Inflammatory macrophage treated with lipopolysaccharide for 1 hour (primary cell): ENCODE measurements at regions not wholly inside any gene's neighbourhood (a gene's known extent, or its start where the extent isn't known, plus 50 kb on each side); places are given as distances from the start of the nearest gene placed in this dataset.
"Not testable (repeated sequence)": the region's sequence is repeated elsewhere in the genome, so short reads cannot be mapped to it uniquely, and the experiment has no call there.

Experiments
- DNase-seq, 2 donors: peaks; one replicate each; pipeline ENCODE4 v3.0.0-alpha.2; 2020 to 2022

DNA sequence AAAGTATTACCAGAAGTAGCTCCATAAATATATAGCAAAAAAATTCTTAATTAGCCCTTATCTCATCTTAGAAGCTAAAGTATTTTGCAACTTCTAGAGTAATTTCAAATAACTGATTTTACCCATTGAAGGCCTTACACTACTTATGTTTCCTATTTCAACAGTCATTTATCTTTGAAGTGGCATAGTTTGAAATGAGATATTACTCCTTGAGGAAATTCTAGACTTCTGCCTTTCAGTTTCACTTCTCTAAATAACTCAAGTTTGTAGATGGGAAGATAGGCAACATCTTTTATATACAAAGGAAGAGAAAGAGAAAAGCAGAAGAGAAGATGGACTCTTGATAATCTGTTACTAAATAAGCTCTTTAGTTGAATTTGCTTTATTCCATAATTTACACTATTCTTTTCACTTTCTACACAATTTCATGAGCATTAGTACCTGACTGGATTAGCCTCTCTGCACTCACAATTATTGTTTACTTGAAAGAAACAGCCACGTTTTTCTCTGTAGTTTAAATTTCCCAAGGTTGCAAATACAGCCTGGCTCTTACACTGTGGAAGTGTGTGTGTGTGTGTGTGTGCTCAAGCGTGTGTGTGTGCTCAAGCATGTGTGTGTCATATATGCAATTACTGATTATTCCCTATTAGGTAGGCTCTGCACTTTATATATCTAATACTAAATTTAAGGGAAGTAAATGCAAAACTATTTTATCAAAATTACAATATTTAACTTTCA is 60.6 kb upstream of the EMB start:
- peak; percentile 84 to 93 for DNase-seq

- DNase-seq, result peak in 1 of 2 donors; percentile 31
These were observed 72.0 kb upstream of the EMB start for GRCh38 chr5:50513028-50513457.

- not testable (repeated sequence) for DNase-seq
These were observed 80.0 kb upstream of the EMB start for GRCh38 chr5:50521060-50521459.

DNA sequence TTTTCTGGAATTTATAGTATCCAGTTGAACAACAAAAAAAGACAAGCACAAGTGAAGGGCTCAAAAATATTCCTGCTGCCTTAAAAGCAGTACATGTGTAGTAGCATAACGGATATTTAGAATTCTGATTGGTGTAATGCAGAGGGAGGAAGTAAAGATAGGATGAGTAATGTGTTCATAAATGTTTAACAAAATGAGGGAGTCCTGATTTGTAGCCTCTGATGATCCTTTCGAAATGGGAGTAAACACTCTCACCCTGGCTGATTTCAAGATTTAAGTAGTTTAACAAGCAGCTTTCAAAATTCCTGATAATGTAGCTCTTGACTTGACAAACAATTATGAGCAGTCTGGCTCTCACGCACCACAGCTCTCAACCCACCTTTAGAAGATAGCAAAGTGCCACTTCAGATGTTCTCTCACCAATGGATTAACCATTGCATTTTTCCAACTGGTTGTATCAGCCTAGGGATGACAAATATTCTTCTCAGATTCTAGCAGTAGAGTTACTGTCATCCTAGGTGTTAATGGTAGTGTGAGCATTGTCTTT is 86.5 kb upstream of the EMB start:
- not testable (repeated sequence) for DNase-seq

- no peak for DNase-seq
These were observed 94.3 kb upstream of the EMB start for GRCh38 chr5:50535393-50535792.

GRCh38 chr5:50537534-50537933 is 96.4 kb upstream of the EMB start:
- DNase-seq, result peak in 1 of 2 donors; percentile 27

DNA sequence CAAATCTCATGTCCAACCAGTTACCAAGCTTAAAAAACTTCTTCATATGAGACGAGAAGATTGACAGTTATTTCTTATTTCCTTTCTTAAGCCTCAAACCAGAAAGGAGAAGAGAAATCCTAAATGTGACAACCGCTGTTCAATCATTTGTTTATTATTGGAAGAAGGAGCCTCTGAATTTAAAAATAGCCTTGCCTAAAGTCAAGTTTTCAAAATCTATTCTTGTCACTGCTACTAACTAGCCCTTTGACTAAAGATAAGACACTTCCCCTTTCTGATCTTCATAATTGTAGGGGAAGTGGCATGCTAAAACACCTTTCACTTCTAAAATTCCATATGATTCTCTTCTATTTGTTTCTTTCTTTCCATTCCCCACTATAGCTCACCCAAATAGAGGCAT is 106.2 kb upstream of the EMB start:
- no peak for DNase-seq

DNA sequence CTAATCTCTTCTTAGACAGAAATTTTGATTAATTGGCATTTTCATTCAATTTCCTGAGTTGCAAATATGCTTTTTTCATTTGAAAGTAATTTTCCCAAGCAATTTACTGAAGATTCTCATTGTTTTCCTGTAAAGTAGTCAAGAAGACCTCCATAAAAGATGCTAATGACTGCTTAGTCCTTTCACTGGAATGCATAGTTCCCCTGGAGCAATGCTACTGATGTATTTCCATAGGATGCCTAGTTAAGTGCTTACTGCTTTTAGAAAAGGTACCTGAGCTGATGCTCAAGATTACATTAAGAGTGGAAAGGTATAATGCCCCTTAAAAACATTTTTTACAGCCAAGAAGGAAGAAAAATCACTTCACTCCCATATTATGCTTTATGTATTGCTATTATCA is 109.2 kb upstream of the EMB start:
- no peak for DNase-seq

DNA sequence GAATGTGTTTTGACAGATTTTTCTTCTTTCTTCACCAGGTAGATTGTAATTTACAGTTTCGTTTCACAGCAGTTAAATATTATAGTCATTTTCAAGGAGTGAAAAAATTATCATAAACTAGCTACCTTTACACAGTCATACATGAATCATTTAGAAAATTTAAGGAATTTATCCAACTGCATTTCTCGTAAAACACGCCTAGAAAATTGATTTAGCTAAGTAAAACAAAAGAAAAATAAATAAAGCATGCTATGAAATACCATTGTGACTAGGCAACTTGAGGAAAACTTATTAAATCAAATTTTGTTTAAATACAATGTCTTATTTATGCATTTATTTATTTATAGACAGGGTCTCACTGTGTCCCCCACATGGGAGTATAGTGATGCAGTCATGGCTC is 109.9 kb upstream of the EMB start:
- no peak for DNase-seq

GRCh38 chr5:50553560-50553984 is 112.5 kb upstream of the EMB start:
- no peak for DNase-seq

DNA sequence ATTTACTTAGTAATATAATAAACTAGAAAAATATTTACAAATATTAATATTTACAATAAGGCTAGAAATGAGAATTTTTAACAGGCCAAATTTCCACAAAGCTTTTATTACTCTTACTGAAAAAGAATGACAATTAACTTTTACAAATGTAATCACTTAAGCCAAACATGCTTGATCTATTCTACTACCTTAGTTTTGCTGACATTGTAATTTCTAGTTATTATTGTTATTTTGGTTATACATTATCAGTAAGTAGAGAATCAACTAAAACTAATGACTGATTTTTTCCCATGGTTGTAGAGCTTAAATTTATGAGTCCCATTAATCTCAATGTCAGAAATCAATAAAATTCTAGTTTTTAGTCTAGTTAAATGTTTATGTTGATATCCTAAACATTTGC is 107.8 kb upstream of the PARP8 start:
- not testable (repeated sequence) for DNase-seq

GRCh38 chr5:50559955-50560354 is 106.5 kb upstream of the PARP8 start:
- no peak for DNase-seq

DNA sequence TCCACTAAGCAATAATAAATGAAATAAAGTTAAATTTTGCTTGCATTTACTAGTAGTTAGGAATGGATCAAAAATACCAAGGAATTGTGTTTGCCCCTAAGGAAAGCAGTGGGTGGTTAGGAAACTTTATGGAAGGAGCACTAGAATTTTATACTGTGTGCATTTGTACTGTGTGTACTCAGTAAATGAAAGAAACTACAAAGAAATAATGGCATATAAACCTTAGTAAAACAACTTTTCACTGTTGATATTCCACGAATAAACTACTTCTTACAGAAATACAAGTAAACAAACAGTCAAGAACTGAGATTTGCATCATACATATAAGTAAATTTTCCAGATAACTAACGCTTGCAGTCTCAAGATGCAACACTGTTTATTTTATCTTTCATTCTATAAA is 103.7 kb upstream of the PARP8 start:
- DNase-seq, result no peak

DNA sequence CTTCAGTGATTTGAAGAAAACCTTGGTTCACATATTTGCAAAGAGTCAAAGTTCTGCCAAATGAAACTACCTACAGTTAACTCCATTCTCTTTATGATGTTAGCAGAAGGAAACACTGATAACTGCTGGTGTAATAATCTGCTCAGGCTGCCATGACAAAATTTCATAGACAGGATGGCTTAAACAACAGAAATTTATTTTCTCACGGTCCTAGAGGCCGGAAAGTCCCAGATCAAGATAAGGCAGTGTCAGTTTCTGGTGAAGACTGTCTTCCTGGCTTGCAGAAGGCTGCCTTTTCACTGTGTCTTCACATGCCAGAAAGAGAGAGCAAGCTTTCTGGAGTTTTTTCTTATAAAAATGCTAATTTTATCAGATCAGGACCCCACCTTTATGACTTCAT is 102.4 kb upstream of the PARP8 start:
- no peak for DNase-seq

DNA sequence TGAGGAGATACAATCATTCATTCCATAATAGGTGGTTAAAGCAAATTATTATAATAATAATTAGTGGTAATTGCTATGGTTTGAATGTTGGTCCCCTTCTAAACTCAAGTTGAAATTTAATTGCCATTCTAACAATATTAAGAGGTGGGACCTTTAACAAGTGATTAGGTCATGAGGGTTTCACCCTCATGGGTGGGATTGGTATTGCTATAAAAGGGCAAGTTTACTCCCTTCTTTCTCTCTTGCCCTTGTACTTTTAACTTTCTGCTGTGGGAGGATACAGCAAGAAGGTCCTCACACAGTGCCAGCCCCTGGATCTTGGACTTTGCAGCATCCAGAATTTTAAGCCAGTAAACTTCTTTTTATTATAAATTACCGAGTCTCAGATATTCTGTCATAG is 101.9 kb upstream of the PARP8 start:
- DNase-seq, result no peak

GRCh38 chr5:50574121-50574520 is 92.3 kb upstream of the PARP8 start:
- no peak for DNase-seq

DNA sequence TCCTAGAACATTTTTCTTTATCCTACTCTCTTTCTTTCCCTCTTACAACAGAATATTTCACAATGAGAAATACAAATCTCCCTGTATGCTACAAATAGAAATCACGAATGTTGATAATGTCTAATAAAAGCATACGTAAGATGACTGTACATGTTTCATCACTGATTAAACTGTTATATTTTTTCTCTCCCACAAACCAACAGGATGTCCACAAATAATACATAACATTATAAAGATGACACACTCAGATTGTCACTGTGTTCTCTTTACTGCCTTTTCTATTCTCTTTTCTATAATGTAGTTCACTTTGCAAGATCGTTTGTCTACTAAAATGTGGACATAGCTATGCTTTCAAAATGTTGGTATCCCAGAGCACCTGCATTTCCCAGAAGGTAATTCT is 90.7 kb upstream of the PARP8 start:
- DNase-seq, result no peak

DNA sequence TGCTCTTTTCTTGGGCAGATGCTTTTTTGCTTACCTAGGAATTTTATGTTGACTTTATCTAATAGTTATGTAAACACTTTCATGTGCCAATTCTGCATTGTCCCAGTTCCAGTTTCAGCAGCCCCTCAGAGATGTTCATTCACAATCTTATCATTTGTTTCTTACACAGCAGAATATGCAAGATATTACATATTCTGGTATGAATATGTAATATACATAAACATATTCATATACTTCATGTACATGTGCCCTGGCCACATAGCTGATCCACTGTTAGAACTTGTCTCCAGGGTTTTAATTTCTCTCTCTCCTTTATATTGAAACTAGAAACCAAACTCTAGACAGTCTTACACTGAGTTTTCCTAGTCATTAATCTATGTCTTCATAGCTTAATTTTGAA is 90.2 kb upstream of the PARP8 start:
- no peak for DNase-seq

DNA sequence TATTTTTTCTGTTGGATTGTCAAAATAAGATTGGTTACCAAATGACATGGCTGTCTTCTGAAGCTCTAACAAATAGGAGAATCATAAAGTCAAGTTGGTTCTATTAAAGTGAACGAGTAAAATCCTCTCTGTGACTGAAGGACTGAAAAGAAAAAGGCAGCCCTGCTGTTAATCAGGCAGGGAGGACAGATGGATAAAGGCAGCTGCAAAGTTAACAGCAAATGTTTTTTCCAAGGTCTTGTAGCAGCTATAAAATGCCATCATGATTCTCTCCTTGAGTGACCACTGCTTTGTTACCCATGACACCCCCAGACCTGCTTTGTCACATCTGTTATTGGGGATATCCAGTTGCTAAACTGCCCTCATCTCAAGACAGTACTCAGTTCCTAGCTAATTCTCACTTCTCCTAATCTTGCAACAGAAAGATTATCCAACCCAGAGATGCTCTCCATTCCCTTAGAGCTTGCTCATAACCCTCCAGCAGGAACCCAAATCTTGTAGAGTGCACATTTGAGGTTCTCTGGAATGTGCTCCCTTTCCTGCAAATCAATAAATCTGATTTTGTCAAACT is 89.7 kb upstream of the PARP8 start:
- no peak for DNase-seq

GRCh38 chr5:50580506-50580905 is 85.9 kb upstream of the PARP8 start:
- DNase-seq, result no peak

DNA sequence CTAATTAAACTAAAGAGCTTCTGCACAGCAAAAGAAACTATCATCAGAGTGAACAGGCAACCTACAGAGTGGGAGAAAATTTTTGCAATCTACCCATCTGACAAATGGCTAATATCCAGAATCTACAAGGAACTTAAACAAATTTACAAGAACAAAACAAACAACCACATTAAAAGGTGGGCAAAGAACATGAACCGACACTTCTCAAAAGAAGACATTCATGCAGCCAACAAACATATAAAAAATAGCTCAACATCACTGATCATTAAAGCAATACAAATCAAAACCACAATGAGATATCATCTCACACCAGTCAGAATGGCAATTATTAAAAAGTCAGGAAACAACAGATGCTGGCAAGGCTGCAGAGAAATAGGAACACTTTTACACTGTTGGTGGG is 84.6 kb upstream of the PARP8 start:
- not testable (repeated sequence) for DNase-seq

GRCh38 chr5:50582699-50583098 is 83.7 kb upstream of the PARP8 start:
- no peak for DNase-seq

GRCh38 chr5:50583621-50584020 is 82.8 kb upstream of the PARP8 start:
- no peak for DNase-seq

DNA sequence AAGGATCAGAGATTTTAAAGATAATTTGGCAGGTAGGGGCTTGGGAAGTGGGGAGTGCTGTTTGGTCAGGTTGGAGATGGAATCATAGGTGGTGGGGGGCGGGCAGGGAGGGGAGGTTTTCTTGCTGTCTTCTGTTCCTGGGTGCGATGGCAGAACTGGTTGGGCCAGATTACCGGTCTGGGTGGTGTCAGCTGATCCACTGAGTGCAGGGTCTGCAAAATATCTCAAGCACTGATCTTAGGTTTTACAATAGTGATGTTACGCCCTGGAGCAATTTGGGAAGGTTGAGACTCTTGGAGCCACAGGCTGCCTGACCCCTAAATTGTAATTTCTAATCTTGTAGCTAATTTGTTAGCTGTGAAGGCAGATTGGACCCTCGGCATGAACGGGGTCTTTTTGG is 78.0 kb upstream of the PARP8 start:
- DNase-seq, result not testable (repeated sequence)
